Ishikawa (cell line): ENCODE measurements at regions not wholly inside any gene's neighbourhood (a gene's known extent, or its start where the extent isn't known, plus 50 kb on each side); places are given as distances from the start of the nearest gene placed in this dataset.

Source experiments
- CEBPB ChIP-seq: IDR thresholded peaks from 2 replicates; pipeline ENCODE4 v1.6.1; 2012
- CREB1 ChIP-seq: IDR thresholded peaks from 2 replicates; pipeline ENCODE4 v1.6.1; 2012; ENCODE audit warnings: low read depth
- EGR1 ChIP-seq: IDR thresholded peaks from 2 replicates; pipeline ENCODE4 v1.6.1; 2012
- EP300 ChIP-seq: IDR thresholded peaks from 2 replicates; pipeline ENCODE4 v1.6.1; 2012; ENCODE audit warnings: borderline replicate concordance
- FOXM1 ChIP-seq: IDR thresholded peaks from 2 replicates; pipeline ENCODE4 v1.6.1; 2012; ENCODE audit warnings: low read depth, borderline replicate concordance
- NFIC ChIP-seq: IDR thresholded peaks from 2 replicates; pipeline ENCODE4 v1.6.1; 2012
- RAD21 ChIP-seq: IDR thresholded peaks from 2 replicates; pipeline ENCODE4 v1.6.1; 2012; ENCODE audit warnings: low read depth
- TAF1 ChIP-seq: IDR thresholded peaks from 2 replicates; pipeline ENCODE4 v1.6.1; 2012; ENCODE audit warnings: low read depth, mild to moderate bottlenecking
- TCF12 ChIP-seq: IDR thresholded peaks from 2 replicates; pipeline ENCODE4 v1.6.1; 2012; ENCODE audit warnings: low read depth
- TEAD4 ChIP-seq: IDR thresholded peaks from 2 replicates; pipeline ENCODE4 v1.6.1; 2012
- YY1 ChIP-seq: IDR thresholded peaks from 2 replicates; pipeline ENCODE4 v1.6.1; 2012; ENCODE audit warnings: low read depth
- ZBTB7A ChIP-seq: IDR thresholded peaks from 2 replicates; pipeline ENCODE4 v1.6.1; 2012; ENCODE audit warnings: low read depth
- TF ChIP-seq, protein P1 (sequence below): IDR thresholded peaks from 2 replicates; pipeline ENCODE4 v1.6.1; 2012
- TF ChIP-seq, protein P2 (sequence below): IDR thresholded peaks from 2 replicates; pipeline ENCODE4 v1.6.1; 2012
- TF ChIP-seq, protein P3 (sequence below): IDR thresholded peaks from 2 replicates; pipeline ENCODE4 v1.6.1; 2012; ENCODE audit warnings: low read depth, mild to moderate bottlenecking

DNA sequence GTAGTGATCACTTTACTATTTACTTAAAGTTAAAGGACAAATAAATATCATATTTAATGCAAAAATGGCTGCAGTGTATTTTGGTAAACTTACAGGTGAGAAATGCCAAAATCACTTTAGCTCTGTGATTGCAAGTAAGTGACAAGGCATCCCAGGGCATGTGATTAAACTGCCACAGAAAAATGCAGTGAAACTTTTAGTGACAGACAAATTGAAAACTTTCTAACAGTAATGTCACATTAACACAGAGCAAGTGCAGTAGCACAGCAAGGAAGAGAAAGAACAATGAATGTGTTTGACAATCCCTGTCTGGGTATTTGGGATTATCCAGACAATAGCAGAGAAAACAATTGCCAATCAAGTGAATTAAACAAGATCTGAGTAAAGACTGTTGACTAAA is 606.8 kb downstream of the SLCO4C1 start:
- TF ChIP-seq TCF12 (no peak), ZBTB7A (no peak), YY1 (no peak), EGR1 (no peak), CREB1 (no peak), EP300 (no peak), NFIC (no peak), RAD21 (no peak), TAF1 (no peak), CEBPB (no peak), TEAD4 (no peak), FOXM1 (no peak)
- TF ChIP-seq, protein P1, sequence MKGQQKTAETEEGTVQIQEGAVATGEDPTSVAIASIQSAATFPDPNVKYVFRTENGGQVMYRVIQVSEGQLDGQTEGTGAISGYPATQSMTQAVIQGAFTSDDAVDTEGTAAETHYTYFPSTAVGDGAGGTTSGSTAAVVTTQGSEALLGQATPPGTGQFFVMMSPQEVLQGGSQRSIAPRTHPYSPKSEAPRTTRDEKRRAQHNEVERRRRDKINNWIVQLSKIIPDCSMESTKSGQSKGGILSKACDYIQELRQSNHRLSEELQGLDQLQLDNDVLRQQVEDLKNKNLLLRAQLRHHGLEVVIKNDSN = no peak
- TF ChIP-seq, protein P2, sequence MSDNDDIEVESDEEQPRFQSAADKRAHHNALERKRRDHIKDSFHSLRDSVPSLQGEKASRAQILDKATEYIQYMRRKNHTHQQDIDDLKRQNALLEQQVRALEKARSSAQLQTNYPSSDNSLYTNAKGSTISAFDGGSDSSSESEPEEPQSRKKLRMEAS = no peak
- TF ChIP-seq, protein P3, sequence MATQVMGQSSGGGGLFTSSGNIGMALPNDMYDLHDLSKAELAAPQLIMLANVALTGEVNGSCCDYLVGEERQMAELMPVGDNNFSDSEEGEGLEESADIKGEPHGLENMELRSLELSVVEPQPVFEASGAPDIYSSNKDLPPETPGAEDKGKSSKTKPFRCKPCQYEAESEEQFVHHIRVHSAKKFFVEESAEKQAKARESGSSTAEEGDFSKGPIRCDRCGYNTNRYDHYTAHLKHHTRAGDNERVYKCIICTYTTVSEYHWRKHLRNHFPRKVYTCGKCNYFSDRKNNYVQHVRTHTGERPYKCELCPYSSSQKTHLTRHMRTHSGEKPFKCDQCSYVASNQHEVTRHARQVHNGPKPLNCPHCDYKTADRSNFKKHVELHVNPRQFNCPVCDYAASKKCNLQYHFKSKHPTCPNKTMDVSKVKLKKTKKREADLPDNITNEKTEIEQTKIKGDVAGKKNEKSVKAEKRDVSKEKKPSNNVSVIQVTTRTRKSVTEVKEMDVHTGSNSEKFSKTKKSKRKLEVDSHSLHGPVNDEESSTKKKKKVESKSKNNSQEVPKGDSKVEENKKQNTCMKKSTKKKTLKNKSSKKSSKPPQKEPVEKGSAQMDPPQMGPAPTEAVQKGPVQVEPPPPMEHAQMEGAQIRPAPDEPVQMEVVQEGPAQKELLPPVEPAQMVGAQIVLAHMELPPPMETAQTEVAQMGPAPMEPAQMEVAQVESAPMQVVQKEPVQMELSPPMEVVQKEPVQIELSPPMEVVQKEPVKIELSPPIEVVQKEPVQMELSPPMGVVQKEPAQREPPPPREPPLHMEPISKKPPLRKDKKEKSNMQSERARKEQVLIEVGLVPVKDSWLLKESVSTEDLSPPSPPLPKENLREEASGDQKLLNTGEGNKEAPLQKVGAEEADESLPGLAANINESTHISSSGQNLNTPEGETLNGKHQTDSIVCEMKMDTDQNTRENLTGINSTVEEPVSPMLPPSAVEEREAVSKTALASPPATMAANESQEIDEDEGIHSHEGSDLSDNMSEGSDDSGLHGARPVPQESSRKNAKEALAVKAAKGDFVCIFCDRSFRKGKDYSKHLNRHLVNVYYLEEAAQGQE = no peak

DNA sequence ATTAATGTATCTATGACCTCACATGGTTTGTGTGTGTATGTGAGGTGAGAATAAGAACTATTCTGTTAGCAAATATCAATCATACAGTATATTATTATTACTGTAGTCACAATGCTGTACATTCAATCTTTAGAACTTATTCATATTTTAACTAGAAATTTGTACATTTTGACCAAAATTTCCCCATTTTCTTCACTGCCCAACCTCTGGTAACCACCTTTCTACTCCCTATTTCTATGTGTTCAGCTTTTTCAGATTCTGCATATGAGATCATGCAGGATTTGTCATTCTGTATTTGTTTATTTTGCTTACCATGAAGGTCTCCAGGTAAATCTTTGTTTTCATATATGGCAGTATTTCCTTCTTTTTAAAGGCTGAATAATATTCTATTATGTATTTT is 607.9 kb downstream of the SLCO4C1 start:
- no peak for TF ChIP-seq RAD21
- no peak for TF ChIP-seq TAF1
- no peak for TF ChIP-seq EGR1

DNA sequence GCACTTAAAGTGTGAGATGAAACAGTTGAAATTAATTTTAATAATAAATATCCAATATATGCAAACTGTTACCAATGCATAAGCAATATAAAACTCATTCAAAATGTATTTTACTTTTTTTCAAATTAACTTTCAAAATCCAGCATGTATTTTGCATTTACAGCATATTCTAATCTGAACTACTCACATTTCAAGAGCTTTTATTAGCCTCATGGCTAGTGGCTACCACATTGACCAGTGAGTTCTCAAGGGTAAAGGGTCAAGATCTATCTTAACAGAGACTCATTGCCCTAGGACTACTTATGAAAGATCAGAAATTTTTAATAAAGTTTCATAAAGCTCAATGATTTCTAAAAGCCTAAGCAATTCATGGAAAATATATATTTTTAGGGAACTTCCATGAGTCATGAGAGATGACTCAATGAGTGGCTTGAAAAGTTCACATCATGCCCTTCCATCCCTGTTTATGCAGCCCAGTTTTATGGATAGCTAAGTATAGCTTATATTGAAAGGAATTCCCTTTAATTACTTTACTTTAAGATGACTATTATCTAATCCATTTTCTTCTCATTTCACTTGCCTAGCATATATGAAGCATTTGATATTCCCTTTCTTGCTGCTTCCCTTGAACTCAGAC is 608.6 kb downstream of the SLCO4C1 start:
- TF ChIP-seq, protein P3 = no peak
- TF ChIP-seq EGR1 = no peak
- no peak for TF ChIP-seq TEAD4
- TF ChIP-seq RAD21 = no peak
- no peak for TF ChIP-seq ZBTB7A
- no peak for TF ChIP-seq NFIC

DNA sequence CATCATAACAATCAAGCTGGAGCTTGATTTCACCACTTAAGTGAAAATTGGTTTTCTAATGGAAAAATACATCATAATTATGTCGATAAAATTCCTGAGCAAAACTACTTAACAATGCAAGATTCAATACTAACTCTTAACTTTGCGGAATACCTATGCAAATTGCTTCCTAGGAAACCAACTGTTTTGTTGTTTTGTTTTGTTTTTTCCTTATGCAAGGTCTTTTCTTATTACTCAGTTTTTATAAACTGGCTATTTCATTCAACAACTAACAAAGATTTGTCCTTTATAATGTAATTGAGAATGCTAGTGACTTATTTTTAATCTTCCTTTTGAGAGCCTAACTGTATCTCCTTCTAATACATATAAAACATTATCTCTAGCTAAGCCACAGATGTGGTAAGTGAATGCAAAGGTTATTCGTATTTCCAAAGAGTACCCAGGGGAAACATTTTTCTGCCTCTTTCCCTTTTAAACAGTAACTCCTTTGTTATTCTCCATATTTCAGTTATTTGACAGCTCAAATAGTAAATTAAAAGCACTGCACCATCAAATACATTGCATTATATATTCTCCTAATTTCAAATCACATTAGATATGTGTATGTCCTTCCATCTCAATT is 609.4 kb downstream of the SLCO4C1 start:
- TF ChIP-seq, protein P1 = no peak
- TF ChIP-seq TAF1 (no peak), RAD21 (no peak), FOXM1 (no peak), CEBPB (no peak), NFIC (no peak), TCF12 (no peak), ZBTB7A (no peak), TEAD4 (no peak)
- TF ChIP-seq, protein P2 = no peak
- TF ChIP-seq, protein P3 = no peak

DNA sequence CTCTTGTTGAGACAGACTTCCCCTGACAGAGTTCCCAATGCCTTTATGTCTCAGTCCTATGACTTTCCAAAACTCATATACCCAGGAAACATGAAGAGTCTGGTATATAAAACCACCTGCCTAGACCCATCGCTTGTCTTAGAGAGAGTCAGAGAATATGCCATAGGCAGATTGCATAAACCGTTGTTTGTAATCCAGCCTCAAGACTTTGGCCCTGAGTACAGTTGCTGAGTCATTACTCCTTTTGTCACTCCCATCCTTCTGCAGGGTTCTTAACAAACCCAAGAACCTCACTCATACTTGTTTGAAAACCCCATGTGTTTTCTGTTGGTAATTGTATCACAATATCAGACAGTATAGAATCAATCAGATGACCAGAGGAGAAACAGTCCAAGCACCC is 616.3 kb downstream of the SLCO4C1 start:
- no peak for TF ChIP-seq TAF1
- no peak for TF ChIP-seq FOXM1
- no peak for TF ChIP-seq ZBTB7A
- TF ChIP-seq, protein P2 = no peak
- TF ChIP-seq NFIC = no peak
- TF ChIP-seq RAD21 = no peak
- TF ChIP-seq CEBPB = no peak
- TF ChIP-seq, protein P1 = no peak
- no peak for TF ChIP-seq EP300
- no peak for TF ChIP-seq TCF12
- no peak for TF ChIP-seq YY1
- no peak for TF ChIP-seq EGR1
- TF ChIP-seq, protein P3 = no peak
- TF ChIP-seq CREB1 = no peak
